Endothelial cell of umbilical vein (primary cell): ENCODE measurements at regions not wholly inside any gene's neighbourhood (a gene's known extent, or its start where the extent isn't known, plus 50 kb on each side); places are given as distances from the start of the nearest gene placed in this dataset.

Experiments
- BruUV-seq: library from RNA; stranded (reverse); fragments of 400-500 nt; replicated peaks from 2 replicates; lab custom pipeline; 2021; lab: Mats Ljungman, UMichigan
- CTCF ChIA-PET: fragments of 300-600, 350-600 bp; sonication (Branson Sonifier 250); formaldehyde crosslinking; loops from one replicate; lab custom pipeline; 2021; ENCODE audit warnings: antibody characterized with exemption, inconsistent platforms; lab: Charles Lee
- POLR2A ChIA-PET: fragments of 300-600, 350-600 bp; sonication (Branson Sonifier 250); formaldehyde crosslinking; loops from one replicate; lab custom pipeline; 2021; ENCODE audit warnings: antibody characterized with exemption, inconsistent platforms; lab: Charles Lee
- DNase-seq: peaks from one replicate; pipeline ENCODE4 v3.0.0-alpha.2; 2011; ENCODE audit warnings: low read depth, low spot score
- FAIRE-seq: peaks from 2 replicates; lab custom pipeline; 2011; peaks lifted over from hg19 to GRCh38; lab: Jason Lieb, UNC
- H2AFZ ChIP-seq: 2 replicates; pipeline ENCODE4 v1.6.0; 2012; ENCODE audit warnings: low read depth, low read length, control low read depth, inconsistent platforms
- H3K27ac ChIP-seq: 2 replicates; pipeline ENCODE4 v1.5.1; 2011; ENCODE audit warnings: low read depth, mild to moderate bottlenecking, control low read depth, low read length, moderate library complexity; ENCODE audit not compliant: insufficient read depth
- H3K27me3 ChIP-seq, 2 experiments: 2 replicates each; pipeline versions ENCODE4 v1.6.0 to v1.6.1; 2011; ENCODE audit warnings: low read length in 2 of 2, mixed read lengths in 1 of 2; ENCODE audit not compliant: control insufficient read depth in 2 of 2, insufficient read depth in 2 of 2
- H3K36me3 ChIP-seq, 2 experiments: 2 replicates in 1 of 2; 3 replicates in 1 of 2; pipeline ENCODE4 v1.5.1; 2011; ENCODE audit warnings: low read length in 2 of 2, mild to moderate bottlenecking in 1 of 2, moderate library complexity in 1 of 2; ENCODE audit not compliant: control insufficient read depth in 2 of 2, insufficient read depth in 2 of 2; ENCODE audit errors: extremely low read depth in 1 of 2
- H3K4me1 ChIP-seq: 3 replicates; pipeline ENCODE4 v1.5.1; 2011; ENCODE audit warnings: mild to moderate bottlenecking, low read length; ENCODE audit not compliant: control insufficient read depth, insufficient read depth; ENCODE audit errors: extremely low read depth
- H3K4me2 ChIP-seq: 2 replicates; pipeline ENCODE4 v1.6.1; 2011; ENCODE audit warnings: low read length, control low read depth, mixed read lengths; ENCODE audit not compliant: insufficient read depth
- H3K4me3 ChIP-seq, 3 experiments: fragments of 200-600 bp in 1 of 3; sonication (generic), shearing (Covaris generic) in 1 of 3; replicated peaks in 1 of 3; 2 replicates each; pipeline ENCODE4 v1.5.1; 2011 to 2016; ENCODE audit warnings: control low read depth in 3 of 3, low read length in 3 of 3, mild to moderate bottlenecking in 2 of 3, inconsistent platforms in 1 of 3, low read depth in 1 of 3, moderate library complexity in 1 of 3; ENCODE audit not compliant: insufficient read depth in 1 of 3
- H3K79me2 ChIP-seq: 2 replicates; pipeline ENCODE4 v1.6.0; 2012; ENCODE audit warnings: low read length, inconsistent platforms; ENCODE audit not compliant: control insufficient read depth, insufficient read depth
- H3K9ac ChIP-seq: replicated peaks from 2 replicates; pipeline ENCODE3; 2011; ENCODE audit warnings: low read length, control low read depth; ENCODE audit not compliant: insufficient read depth; ENCODE audit errors: extremely low read depth
- H3K9me1 ChIP-seq: replicated peaks from 3 replicates; pipeline ENCODE4 v1.6.0; 2011; ENCODE audit warnings: mild to moderate bottlenecking, low read length; ENCODE audit not compliant: control insufficient read depth, insufficient read depth; ENCODE audit errors: extremely low read depth
- H3K9me3 ChIP-seq: replicated peaks from 2 replicates; pipeline ENCODE4 v1.5.1; 2012; ENCODE audit warnings: low read length, inconsistent platforms; ENCODE audit not compliant: control insufficient read depth, insufficient read depth
- H4K20me1 ChIP-seq: replicated peaks from 2 replicates; pipeline ENCODE3; 2011; ENCODE audit warnings: mild to moderate bottlenecking, low read length; ENCODE audit not compliant: control insufficient read depth, insufficient read depth; ENCODE audit errors: extremely low read depth
- CTCF ChIP-seq, 2 donors: IDR thresholded peaks; 1 replicate in 1 of 2; 2 replicates in 1 of 2; pipeline ENCODE4 v1.5.1; 2011; ENCODE audit warnings: low read length in 2 of 2, mild to moderate bottlenecking in 2 of 2, moderate library complexity in 2 of 2, control low read depth in 1 of 2, inconsistent platforms in 1 of 2, low read depth in 1 of 2; ENCODE audit not compliant: insufficient read depth in 1 of 2; ENCODE audit errors: extremely low read depth in 1 of 2
- EZH2 ChIP-seq: IDR thresholded peaks from 2 replicates; pipeline ENCODE4 v1.6.1; 2012; ENCODE audit warnings: borderline replicate concordance, low read depth, mild to moderate bottlenecking, moderate library complexity, low read length, inconsistent platforms; ENCODE audit not compliant: severe bottlenecking
- FOS ChIP-seq: IDR thresholded peaks from 2 replicates; pipeline ENCODE4 v1.6.1; 2011; ENCODE audit warnings: mild to moderate bottlenecking, low read length, moderate library complexity, borderline replicate concordance; ENCODE audit not compliant: insufficient read depth
- GATA2 ChIP-seq: IDR thresholded peaks from 2 replicates; pipeline ENCODE4 v1.7.0; 2011; ENCODE audit warnings: low read depth, mild to moderate bottlenecking, moderate library complexity, mixed read lengths, low read length; ENCODE audit not compliant: insufficient read length, insufficient read depth
- JUN ChIP-seq: IDR thresholded peaks from 2 replicates; pipeline ENCODE4 v1.6.1; 2011; ENCODE audit warnings: borderline replicate concordance, low read depth; ENCODE audit not compliant: insufficient read length, insufficient read depth
- MYC ChIP-seq: IDR thresholded peaks from one replicate; pipeline ENCODE4 v1.6.1; 2011; ENCODE audit warnings: mild to moderate bottlenecking, low read depth, low read length
- POLR2A ChIP-seq: IDR thresholded peaks from 2 replicates; pipeline ENCODE4 v1.6.1; 2012; ENCODE audit warnings: low read depth, mild to moderate bottlenecking, control low read depth, low read length
- POLR2AphosphoS5 ChIP-seq: IDR thresholded peaks from 2 replicates; pipeline ENCODE4 v1.6.1; 2012; ENCODE audit warnings: low read depth, mild to moderate bottlenecking, control low read depth, low read length, moderate library complexity; ENCODE audit not compliant: insufficient read depth
- dilution Hi-C: fragments of 300-500 bp; cut with MboI; formaldehyde crosslinking; loops from one replicate; pipeline ENCODE4 v1.15.0; 2019; ENCODE audit warnings: low sequenced_read_pairs; ENCODE audit not compliant: extremely low pct_ligation_motif_present
- intact Hi-C: fragments of 100-400 bp; cut with micrococcal nuclease; formaldehyde crosslinking; loops from one replicate; pipeline ENCODE4 v1.10.0; 2022
- TF ChIP-seq, protein P1 (sequence below): IDR thresholded peaks from 2 replicates; pipeline ENCODE4 v1.6.1; 2011; ENCODE audit not compliant: insufficient read depth, insufficient read length

DNA sequence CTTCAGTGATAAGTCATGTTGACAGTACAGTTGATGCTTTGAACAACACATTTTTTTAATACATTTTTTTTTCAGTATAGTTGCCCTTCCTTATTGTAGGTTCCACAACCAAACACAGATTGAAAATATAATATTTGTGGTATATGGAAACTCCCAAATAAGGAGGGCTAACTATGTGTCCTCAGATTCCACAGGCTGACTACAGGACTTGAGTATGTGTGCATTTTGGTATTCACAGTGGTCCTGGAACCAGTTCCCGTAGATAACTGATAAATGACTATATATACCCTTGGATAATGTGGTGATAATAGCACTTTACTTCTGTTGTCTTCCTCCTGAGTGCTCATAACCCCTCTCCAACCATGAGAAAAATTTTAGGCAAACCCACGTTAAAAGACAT is 111.6 kb upstream of the NUDT6 start:
- Histone ChIP-seq H3K27ac (no peak overlapping the region), H2AFZ (no peak overlapping the region), H3K9ac (no peak overlapping the region), H3K9me3 (no peaks in the 10 kb centered on the region), H4K20me1 (no peaks in the 10 kb centered on the region), H3K4me2 (no peak overlapping the region), H3K27me3 (no peaks in the 10 kb centered on the region), H3K9me1 (no peaks in the 10 kb centered on the region), H3K4me1 (no peaks in the 10 kb centered on the region), H3K79me2 (no peaks in the 10 kb centered on the region), H3K4me3 (no peak overlapping the region), H3K36me3 (no peaks in the 10 kb centered on the region)
- dilution Hi-C loops, result no loop called here
- CTCF ChIA-PET, result interaction anchor here (1.4 kb wide), 1 partner anchor 9 kb away, joined by 4 read pairs; no protein-coding TSS in a partner anchor
- no peak for FAIRE-seq
- intact Hi-C loops, result no loop called here
- POLR2A ChIA-PET, result no interaction called here
- BruUV-seq, result no TSS peak
- DNase-seq, result no peak
- TF ChIP-seq MYC (no peak), JUN (no peak), EZH2 (no peak), POLR2A (no peak), FOS (no peak), POLR2AphosphoS5 (no peak), GATA2 (no peak), CTCF (IDR thresholded peaks at IDR 0.05; ENCODE audit: extremely low read depth in 1 of 2, insufficient read depth in 1 of 2, low read depth in 1 of 2, low read length in 2 of 2) (no peak)
- TF ChIP-seq, protein P1, sequence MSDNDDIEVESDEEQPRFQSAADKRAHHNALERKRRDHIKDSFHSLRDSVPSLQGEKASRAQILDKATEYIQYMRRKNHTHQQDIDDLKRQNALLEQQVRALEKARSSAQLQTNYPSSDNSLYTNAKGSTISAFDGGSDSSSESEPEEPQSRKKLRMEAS, result no peak
